Activated CD4-positive, alpha-beta T cell treated with anti-CD3 and anti-CD28 coated beads, Interleukin-2, Interleukin-6, amounts not matched to agents 100 ng/mL and 50 ng/mL, durations not matched to agents 16 hours and 8 hours (primary cell): ENCODE measurements at regions not wholly inside any gene's neighbourhood (a gene's known extent, or its start where the extent isn't known, plus 50 kb on each side); places are given as distances from the start of the nearest gene placed in this dataset.
"Not testable (repeated sequence)": the region's sequence is repeated elsewhere in the genome, so short reads cannot be mapped to it uniquely, and the experiment has no call there.

Source experiments
- DNase-seq: peaks from one replicate; pipeline ENCODE4 v3.0.0-alpha.2; 2020

DNA sequence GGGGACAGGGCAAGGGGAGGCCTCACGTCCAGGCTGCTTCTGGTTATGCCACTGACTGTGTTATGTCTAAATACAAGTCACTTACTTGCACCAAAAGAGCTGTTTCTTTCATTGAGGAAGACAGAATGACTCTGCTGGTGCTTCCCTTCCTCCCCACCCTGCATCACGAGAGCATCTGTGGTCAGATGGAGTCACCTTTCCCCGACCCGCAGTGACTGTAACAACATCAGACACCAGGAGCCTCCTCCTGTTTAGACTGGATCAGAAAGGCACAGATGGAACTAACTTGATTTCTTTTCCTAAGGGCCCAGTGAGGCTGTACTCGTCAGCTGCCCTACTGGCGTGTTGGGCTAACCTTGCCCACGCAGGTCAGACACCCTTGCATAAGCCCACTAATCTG, 90.3 kb upstream of the ZNF536 start:
- no peak for DNase-seq

GRCh38 chr19:30283556-30283955, 88.6 kb upstream of the ZNF536 start:
- no peak for DNase-seq

DNA sequence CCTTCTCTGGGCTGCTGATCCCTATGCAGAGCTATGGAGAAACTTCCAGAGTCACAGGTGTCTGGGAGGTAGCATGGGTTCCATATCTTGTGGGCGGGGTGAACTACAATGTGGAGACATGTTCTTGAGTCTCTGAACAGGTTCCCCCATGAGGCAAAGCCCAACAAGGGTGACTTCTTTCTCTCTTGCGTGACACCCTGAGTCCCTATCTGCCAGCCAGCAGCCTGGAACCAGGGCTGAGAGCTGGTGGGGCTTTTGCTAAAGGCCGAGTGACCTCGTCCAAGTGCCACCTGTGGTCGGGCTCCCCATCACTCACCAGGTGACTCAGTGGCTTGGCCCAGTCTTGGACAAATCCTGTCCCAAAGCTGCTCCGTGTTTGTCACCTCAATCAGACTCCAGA, 88.0 kb upstream of the ZNF536 start:
- DNase-seq, result no peak

DNA sequence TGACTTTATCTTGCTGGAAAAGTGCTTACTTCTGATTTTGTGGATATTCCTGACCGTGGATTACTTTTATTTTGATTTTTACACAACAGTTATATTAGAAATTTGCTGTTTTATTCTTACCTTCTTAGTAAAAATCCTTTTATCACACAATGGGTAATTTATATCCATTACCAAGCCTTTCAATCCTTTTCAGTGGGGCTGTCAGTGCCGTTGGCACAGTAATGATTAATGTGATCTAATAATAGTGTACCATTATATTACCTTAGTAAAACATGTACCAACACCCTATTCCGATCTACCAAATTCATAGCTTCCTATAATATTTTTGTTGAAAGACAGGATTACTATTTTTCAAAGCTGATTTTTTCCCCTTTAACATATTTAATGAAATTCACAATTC, 87.3 kb upstream of the ZNF536 start:
- no peak for DNase-seq

DNA sequence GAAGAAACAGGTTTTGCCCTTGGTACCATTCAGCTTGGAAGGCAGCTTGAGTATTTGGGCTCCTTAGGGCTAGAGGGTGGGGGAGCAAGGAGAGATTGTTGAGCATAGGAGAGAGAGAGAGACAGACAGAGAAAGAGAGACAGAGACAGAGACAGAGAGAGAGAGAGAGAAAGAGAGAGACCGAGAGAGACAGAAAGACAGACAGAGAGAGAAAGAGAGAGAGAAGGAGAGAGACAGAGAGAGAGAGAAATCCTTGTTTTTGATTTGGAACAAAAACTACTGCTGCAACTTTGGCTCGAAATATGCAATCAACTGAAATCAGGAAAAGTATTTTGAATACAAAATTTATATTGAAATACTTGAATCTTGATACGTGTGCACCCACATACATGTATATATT, 85.8 kb upstream of the ZNF536 start:
- DNase-seq, result no peak

DNA sequence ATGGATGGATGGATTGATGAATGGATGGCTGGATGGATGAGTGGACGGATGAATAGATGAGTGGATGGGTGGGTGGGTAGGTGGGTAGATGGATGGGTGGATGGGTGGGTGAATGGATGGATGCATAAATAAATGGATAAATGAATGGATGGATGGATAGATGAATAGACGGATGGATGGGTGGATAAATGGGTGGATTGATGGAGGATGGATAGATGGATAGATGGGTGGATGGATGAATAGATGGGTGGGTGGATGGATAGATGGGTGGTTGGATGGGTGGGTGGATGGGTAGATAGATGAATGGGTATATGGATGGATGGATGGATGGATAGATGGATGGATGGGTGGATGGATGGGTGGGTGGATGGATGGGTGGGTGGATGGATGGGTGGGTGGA, 84.9 kb upstream of the ZNF536 start:
- no peak for DNase-seq

- DNase-seq, result no peak
Observed at GRCh38 chr19:30287973-30288372, 84.2 kb upstream of the ZNF536 start.

DNA sequence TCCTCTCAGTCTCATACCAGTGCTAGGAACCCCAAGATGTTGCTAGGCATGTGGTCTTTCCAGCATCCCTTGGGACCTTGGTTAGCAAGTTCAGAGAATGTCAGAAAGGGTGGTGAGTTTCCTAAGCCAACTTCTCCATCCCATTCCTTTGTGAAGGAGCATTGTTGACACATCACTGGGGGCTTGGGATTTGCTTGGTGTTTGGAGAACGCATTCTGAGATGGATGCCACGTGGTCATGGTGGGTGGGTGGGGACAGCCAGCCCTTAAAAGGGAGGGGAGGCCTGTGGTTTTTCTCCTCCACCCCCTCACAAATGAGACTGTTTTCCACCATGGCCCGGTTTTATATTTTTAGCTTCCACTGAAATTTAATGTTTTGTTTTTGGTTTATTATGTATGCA, 83.3 kb upstream of the ZNF536 start:
- no peak for DNase-seq

DNA sequence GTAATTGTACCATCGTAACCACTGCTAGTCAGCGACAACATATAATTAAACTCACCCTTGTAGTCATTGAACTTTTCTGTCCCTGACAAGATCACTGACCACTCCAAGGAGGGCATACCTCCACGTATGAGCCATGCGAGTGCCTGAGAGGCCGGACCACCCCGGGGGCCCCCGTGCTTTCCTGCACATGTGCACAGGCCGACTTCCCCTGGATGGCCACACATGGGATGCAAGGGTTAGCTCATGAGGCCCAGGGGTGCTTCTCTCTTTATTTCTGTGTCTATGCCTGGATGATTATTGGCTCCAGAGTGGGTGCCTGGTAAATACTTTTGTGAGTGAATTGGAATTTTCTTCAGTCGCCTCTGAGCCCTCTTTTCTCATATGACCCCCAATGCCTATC, 82.8 kb upstream of the ZNF536 start:
- no peak for DNase-seq

- not testable (repeated sequence) for DNase-seq
Observed at GRCh38 chr19:30290805-30291204, 81.4 kb upstream of the ZNF536 start.

- DNase-seq, result no peak
Observed at GRCh38 chr19:30293051-30293785, 79.0 kb upstream of the ZNF536 start.

- DNase-seq, result no peak
Observed at GRCh38 chr19:30297969-30298368, 74.2 kb upstream of the ZNF536 start.

- DNase-seq, result no peak
Observed at GRCh38 chr19:30303131-30303654, 69.0 kb upstream of the ZNF536 start.

- no peak for DNase-seq
Observed at GRCh38 chr19:30304540-30304939, 67.6 kb upstream of the ZNF536 start.

GRCh38 chr19:30305346-30306060, 66.7 kb upstream of the ZNF536 start:
- DNase-seq, result no peak

DNA sequence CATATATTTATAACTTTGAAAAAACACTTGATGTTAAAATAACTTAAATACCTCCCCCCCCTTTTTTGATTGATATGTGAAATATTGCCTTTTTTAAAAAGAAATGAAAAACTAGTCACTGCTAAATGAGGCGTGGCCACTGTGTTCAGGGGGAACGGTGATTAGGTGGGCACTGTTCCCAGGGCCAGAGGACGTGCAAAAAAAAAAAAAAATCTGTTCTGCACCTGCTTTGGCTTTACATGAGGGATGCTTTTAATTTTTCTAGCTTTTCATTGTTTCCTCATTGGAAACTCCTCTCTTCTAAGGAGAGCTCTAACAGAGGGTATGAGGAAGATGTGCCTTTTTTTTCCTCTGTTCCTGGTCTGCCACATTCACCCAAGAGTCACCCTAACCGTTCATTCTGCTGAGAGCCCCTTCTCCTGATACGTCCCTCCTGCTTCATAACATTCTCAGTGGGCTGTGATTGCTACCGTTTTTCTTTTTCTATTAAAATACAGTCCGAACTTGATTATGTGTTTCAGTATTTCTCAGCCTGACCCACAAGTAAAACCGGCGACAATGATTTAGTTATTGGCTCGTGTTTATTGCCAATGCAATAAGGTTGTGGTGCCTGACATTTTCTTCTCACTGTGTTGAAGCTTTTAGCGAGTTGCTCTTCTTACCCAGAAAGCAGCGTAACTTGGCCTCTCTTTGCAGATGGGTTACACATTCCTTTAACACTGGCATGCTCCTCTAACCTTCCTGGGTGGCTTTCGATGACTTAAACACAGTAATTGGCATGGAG, 64.8 kb upstream of the ZNF536 start:
- no peak for DNase-seq

GRCh38 chr19:30309176-30309575, 63.0 kb upstream of the ZNF536 start:
- no peak for DNase-seq

DNA sequence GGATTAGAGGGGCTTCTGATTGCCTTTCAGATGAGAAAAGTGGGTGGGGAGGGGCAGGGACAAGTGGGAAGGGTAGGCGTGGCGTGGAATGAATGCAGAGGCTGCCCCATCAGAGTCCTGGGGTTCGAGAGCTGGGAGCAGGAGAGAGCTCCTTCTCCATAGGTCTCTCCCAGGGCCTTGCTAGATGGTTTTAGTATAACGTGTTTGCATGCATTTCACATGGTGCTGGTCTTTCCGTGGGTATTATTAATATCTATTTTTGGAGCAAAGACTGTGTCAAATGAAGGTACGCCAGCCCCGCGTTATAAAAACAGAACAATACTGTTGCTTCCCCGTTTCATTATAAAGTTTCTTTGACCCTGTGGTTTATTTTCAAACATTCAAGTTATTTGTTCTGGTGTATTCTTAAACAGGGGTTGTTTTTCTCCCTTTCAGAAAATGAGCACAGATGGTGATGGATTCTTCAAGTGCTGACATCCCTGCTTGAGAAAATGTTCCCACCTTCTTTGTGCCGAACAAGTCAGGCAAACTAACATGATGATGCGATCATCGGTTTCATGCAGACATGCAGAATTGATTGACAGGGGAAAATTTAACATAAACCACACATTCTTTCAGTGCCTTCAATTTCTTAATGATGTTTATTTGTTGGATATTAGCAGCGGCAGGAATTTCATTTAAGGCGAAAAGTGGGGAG, 62.1 kb upstream of the ZNF536 start:
- DNase-seq, result no peak

DNA sequence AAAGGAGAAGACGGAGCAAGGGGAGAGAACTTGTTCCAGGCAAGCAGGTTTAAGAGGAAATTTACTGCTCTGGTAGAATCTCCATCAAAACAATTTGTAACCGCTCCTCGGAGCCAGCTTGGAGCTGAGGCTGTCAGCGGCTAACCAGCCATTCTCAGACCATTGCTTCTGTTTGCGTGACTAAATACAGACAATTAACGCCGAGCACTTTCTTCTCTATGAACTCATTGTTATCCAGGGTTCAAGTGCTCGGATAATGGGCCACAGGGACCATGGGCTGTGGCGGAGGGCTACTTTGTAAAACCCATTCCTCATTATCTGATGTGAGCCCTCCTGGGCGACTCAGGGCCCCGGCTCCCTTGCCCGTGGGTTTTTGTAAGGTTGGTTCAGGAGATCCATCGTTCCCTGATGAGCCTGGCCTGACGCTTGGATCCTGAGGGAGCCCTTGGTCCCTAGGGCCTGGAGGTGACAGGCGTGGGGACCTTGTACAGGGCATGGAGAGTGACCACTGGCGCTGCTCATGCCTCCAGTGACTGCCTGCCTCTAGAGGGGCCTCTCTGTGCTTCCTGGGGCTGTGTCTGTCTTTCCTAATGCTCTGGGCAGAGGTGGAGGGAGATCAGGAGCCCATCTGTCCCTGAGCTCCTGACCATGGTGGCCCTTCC, 61.5 kb upstream of the ZNF536 start:
- no peak for DNase-seq

- DNase-seq, result no peak
Observed at GRCh38 chr19:30311911-30312310, 60.3 kb upstream of the ZNF536 start.

- no peak for DNase-seq
Observed at GRCh38 chr19:30312582-30313352, 59.4 kb upstream of the ZNF536 start.

DNA sequence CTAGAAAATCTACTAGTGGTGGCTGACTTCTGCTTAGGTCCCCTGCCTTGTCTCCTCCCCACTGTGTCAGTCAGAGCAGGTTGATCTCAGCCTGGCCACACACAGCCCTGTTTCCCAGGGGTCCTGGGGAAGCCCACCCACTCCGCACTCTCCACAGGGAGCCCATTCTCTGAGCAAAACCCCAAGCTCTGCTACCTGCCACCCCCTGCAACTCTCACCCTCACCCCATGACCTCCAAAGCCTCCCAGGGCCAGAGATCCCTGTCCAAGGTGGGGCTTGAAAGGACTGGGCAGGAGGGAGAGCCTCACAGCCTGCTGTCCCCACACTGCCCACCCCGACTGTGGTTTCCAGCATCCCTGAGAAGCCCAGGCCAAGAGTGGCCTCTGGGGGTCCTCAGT, 58.8 kb upstream of the ZNF536 start:
- no peak for DNase-seq
